HL-60 (cell line): ENCODE measurements at regions not wholly inside any gene's neighbourhood (a gene's known extent, or its start where the extent isn't known, plus 50 kb on each side); places are given as distances from the start of the nearest gene placed in this dataset.

ENCODE experiments used
- DNase-seq, 2 experiments: peaks; one replicate each; pipeline ENCODE4 v3.0.0-alpha.2; 2010 to 2020; ENCODE audit warnings: low read depth in 1 of 2, low spot score in 1 of 2
- H3K27ac ChIP-seq: fragments of 250-450 bp; sonication (Bioruptor Pico); replicated peaks from 2 replicates; pipeline ENCODE4 v1.5.1; 2020; ENCODE audit warnings: mild to moderate bottlenecking, moderate library complexity
- H3K27me3 ChIP-seq: fragments of 250-450 bp; sonication (Bioruptor Pico); 2 replicates; pipeline ENCODE4 v1.5.1; 2021; ENCODE audit warnings: mild to moderate bottlenecking, moderate library complexity; ENCODE audit not compliant: insufficient read depth, poor library complexity, severe bottlenecking
- H3K4me3 ChIP-seq: replicated peaks from 2 replicates; pipeline ENCODE4 v1.5.1; 2011; ENCODE audit warnings: mild to moderate bottlenecking, control low read depth, low read length; ENCODE audit not compliant: insufficient read depth
- GABPA ChIP-seq: IDR thresholded peaks from 2 replicates; pipeline ENCODE4 v1.6.1; 2012; ENCODE audit warnings: low read depth
- POLR2AphosphoS5 ChIP-seq: IDR thresholded peaks from 2 replicates; pipeline ENCODE4 v1.6.1; 2012; ENCODE audit warnings: low read depth
- SPI1 ChIP-seq: IDR thresholded peaks from 2 replicates; pipeline ENCODE4 v1.6.1; 2012; ENCODE audit warnings: low read depth, mild to moderate bottlenecking, borderline replicate concordance
- TF ChIP-seq, protein P1 (sequence below): IDR thresholded peaks from 2 replicates; pipeline ENCODE4 v1.6.1; 2012; ENCODE audit warnings: low read depth; ENCODE audit not compliant: insufficient replicate concordance
- TF ChIP-seq, protein P2 (sequence below): IDR thresholded peaks from one replicate; pipeline ENCODE4 v1.5.1; 2011; ENCODE audit warnings: low read length, control low read depth, inconsistent platforms; ENCODE audit not compliant: insufficient read depth

DNA sequence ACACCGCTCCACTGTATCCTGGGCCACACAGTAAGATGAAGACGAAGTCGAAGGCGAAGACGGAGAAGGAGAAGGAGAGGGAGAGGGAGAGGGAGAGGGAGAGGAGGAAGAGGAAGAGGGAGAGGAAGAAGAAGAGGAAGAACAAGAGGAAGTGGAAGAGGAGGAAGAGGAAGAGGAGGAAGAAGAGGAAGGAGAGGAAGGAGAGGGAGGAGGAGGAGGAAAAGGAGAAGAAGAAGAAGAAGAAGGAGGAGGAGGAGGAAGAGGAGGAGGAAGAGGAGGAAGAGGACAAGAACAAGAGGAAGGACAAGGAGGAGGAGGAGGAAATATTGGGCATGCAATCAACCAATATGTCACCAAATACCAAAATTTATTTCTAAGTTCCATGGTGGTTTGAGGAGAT, 149.5 kb upstream of the ERCC4 start:
- TF ChIP-seq, protein P1, sequence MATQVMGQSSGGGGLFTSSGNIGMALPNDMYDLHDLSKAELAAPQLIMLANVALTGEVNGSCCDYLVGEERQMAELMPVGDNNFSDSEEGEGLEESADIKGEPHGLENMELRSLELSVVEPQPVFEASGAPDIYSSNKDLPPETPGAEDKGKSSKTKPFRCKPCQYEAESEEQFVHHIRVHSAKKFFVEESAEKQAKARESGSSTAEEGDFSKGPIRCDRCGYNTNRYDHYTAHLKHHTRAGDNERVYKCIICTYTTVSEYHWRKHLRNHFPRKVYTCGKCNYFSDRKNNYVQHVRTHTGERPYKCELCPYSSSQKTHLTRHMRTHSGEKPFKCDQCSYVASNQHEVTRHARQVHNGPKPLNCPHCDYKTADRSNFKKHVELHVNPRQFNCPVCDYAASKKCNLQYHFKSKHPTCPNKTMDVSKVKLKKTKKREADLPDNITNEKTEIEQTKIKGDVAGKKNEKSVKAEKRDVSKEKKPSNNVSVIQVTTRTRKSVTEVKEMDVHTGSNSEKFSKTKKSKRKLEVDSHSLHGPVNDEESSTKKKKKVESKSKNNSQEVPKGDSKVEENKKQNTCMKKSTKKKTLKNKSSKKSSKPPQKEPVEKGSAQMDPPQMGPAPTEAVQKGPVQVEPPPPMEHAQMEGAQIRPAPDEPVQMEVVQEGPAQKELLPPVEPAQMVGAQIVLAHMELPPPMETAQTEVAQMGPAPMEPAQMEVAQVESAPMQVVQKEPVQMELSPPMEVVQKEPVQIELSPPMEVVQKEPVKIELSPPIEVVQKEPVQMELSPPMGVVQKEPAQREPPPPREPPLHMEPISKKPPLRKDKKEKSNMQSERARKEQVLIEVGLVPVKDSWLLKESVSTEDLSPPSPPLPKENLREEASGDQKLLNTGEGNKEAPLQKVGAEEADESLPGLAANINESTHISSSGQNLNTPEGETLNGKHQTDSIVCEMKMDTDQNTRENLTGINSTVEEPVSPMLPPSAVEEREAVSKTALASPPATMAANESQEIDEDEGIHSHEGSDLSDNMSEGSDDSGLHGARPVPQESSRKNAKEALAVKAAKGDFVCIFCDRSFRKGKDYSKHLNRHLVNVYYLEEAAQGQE, result no peak
- TF ChIP-seq POLR2AphosphoS5 (no peak), SPI1 (no peak), GABPA (no peak)
- TF ChIP-seq, protein P2, sequence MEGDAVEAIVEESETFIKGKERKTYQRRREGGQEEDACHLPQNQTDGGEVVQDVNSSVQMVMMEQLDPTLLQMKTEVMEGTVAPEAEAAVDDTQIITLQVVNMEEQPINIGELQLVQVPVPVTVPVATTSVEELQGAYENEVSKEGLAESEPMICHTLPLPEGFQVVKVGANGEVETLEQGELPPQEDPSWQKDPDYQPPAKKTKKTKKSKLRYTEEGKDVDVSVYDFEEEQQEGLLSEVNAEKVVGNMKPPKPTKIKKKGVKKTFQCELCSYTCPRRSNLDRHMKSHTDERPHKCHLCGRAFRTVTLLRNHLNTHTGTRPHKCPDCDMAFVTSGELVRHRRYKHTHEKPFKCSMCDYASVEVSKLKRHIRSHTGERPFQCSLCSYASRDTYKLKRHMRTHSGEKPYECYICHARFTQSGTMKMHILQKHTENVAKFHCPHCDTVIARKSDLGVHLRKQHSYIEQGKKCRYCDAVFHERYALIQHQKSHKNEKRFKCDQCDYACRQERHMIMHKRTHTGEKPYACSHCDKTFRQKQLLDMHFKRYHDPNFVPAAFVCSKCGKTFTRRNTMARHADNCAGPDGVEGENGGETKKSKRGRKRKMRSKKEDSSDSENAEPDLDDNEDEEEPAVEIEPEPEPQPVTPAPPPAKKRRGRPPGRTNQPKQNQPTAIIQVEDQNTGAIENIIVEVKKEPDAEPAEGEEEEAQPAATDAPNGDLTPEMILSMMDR, result no peak
- DNase-seq, result no peak
- Histone ChIP-seq H3K4me3 (no peak overlapping the region), H3K27me3 (no peaks in the 10 kb centered on the region), H3K27ac (no peak overlapping the region)

DNA sequence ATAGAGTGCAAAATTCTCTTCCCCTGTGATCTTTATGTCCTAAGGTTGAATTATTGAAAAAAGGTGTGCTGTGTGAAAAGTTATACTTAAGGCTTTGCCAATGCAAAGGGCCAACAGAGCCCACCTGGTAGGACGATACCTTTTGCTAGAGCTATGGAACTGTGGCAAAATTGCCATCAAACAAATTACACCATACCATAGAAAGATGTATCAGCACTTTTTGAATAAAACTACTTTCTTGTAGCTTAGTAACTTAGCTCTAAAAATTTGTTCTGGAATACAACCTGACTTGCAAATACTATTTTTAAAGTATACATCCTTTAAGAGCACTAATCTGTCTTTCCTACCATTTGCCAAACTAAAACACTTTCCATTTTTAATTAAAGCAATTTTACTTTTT, 147.2 kb upstream of the ERCC4 start:
- no peak for DNase-seq
- Histone ChIP-seq H3K27me3 (no peaks in the 10 kb centered on the region), H3K4me3 (no peak overlapping the region), H3K27ac (no peak overlapping the region)
- TF ChIP-seq, protein P1, result no peak
- TF ChIP-seq GABPA, result no peak
- TF ChIP-seq, protein P2, result no peak
- no peak for TF ChIP-seq SPI1
- TF ChIP-seq POLR2AphosphoS5, result no peak

DNA sequence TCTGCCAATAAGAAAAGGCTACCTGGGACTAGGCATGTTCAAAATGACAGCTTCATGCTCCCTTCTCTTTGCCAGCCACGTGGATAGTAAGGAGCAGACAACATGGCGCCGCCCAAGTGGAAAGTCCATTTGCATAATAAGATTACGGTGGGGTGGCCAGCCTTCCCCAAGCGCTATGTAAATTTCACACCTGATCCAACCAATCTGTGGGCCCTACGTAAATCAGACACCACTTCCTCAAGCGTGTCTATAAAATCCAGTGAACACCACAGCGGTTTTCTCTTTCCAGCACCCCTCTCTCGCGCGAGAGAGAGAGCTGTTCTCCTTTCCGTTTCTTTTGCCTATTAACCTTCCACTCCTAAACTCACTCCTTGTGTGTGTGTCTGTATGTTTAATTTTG, 140.3 kb upstream of the ERCC4 start:
- TF ChIP-seq, protein P1, result no peak
- TF ChIP-seq SPI1 (no peak), POLR2AphosphoS5 (no peak), GABPA (no peak)
- TF ChIP-seq, protein P2, result no peak
- no peak for DNase-seq
- Histone ChIP-seq H3K4me3 (no peak overlapping the region), H3K27me3 (no peaks in the 10 kb centered on the region), H3K27ac (no peak overlapping the region)
